ENCODE measurements at regions not wholly inside any gene's neighbourhood (a gene's known extent, or its start where the extent isn't known, plus 50 kb on each side); places are given as distances from the start of the nearest gene placed in this dataset.

DNA sequence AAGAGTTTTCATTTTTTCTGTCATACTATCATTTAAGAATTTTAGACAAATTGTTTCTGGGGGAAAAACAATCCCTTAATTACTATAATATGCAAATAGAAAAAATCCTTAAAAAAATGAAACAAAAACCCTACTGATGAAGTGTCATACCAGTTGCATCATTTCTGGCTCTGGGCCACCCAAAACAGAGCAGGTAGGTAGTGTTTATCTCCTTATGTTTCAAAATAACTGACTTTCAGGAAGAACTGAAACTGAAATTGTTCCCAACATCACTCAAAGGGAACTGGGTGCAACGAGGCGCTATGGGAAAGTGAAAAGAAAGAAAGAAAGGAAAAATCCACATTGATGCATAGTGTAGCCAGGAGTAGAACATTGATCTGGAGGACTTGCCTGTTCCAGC is 653.1 kb upstream of the SOX9 start:
- no peak overlapping the region for H3K4me3 ChIP-seq
- no peak for TF ChIP-seq Cebpa-rat (IDR thresholded peaks at IDR 0.05)

GRCh38 chr17:71470062-71470461 is 650.8 kb upstream of the SOX9 start:
- no peaks in the 10 kb centered on the region for H3K27me3 ChIP-seq
- H3K4me1 ChIP-seq, result no peaks in the 10 kb centered on the region
- H3K9ac ChIP-seq, result no peak overlapping the region
- H3K36me3 ChIP-seq, result no peaks in the 10 kb centered on the region
- no peak overlapping the region for H3K4me2 ChIP-seq
- no peaks in the 10 kb centered on the region for H4K20me1 ChIP-seq
- no peak for TF ChIP-seq Cebpa-rat (IDR thresholded peaks at IDR 0.05)
- no peak overlapping the region for H3K4me3 ChIP-seq
- H3K9me3 ChIP-seq, result no peaks in the 10 kb centered on the region
- no peak overlapping the region for H3K27ac ChIP-seq

More for the DNA sequence above, 653.1 kb upstream of the SOX9 start:
- Histone ChIP-seq H4K20me1 (no peaks in the 10 kb centered on the region), H3K4me1 (no peaks in the 10 kb centered on the region), H3K27ac (no peak overlapping the region), H3K27me3 (no peaks in the 10 kb centered on the region), H3K36me3 (no peaks in the 10 kb centered on the region), H3K9ac (no peak overlapping the region), H3K9me3 (no peaks in the 10 kb centered on the region), H3K4me2 (no peak overlapping the region)

DNA sequence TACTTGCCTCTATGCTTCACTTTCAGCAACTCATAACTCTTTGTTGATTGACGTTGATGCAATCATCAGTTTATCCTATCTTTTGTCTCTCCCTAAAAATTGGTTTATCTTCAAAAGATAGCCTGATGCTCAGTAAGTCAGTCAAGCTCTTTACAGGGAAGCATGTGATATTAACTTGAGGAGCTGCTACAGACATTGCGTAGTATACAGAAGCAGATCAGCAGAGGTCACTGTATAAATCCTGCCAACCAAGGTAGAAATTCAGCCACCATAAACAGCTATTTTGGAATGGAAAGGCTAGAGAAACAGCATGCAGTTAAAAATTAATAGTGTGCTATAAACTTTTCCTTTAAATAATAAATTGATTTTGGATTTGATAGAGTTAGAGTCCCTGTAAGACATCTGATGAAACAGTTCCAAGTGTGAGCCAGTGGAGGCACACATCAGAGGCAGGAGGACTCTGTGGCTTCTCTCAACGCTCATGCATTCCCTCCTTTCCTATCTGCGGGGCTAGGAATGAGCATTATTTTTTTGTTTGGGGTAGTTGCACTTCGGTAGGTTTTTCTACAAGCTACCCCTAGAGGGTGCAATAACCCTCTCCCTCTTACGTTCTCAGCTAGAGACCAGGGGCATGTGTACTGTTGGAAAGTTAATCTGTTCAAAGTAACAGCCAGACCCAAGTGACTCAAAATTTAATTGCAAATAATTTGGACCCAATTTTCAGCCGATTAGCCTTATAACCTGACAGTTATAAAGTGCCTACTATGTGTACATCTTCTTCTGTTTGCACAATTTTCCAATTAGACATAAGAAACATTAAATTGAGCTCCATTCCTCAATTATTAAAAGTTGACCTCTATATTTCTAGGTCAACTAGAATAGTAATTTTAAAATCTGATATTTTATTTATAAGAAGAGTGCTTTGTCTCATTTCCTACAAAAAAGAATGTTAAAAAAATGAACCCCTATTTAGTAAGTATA is 647.7 kb upstream of the SOX9 start:
- Histone ChIP-seq H3K4me3 (no peak overlapping the region), H3K9me3 (no peaks in the 10 kb centered on the region), H3K27me3 (no peaks in the 10 kb centered on the region), H3K9ac (no peak overlapping the region), H3K4me1 (no peaks in the 10 kb centered on the region), H3K36me3 (no peaks in the 10 kb centered on the region), H4K20me1 (no peaks in the 10 kb centered on the region), H3K27ac (no peak overlapping the region), H3K4me2 (no peak overlapping the region)
- TF ChIP-seq Cebpa-rat (IDR thresholded peaks at IDR 0.05), result no peak

DNA sequence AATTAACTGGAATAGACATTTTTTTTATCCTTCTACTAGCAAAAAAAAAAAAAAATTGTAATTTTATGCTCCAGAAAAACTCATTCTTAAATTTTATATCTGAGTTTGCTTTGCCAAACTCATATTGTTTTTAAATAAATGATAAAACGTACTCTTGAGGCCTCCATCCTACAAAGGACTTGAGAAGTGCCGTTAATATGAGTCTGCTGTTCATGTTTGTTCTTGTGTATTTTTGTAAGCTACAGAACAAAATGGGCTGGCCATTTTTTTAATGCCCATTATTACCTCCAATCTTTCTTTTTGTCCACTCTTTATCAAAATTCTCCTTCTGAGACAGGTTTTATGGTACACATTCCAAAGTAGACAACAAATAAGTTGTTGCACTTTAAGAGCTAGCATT is 643.5 kb upstream of the SOX9 start:
- TF ChIP-seq Cebpa-rat (IDR thresholded peaks at IDR 0.05), result no peak
- Histone ChIP-seq H3K36me3 (no peaks in the 10 kb centered on the region), H3K27me3 (no peaks in the 10 kb centered on the region), H3K4me2 (no peak overlapping the region), H3K27ac (no peak overlapping the region), H4K20me1 (no peaks in the 10 kb centered on the region), H3K9me3 (no peaks in the 10 kb centered on the region), H3K4me3 (no peak overlapping the region), H3K9ac (no peak overlapping the region), H3K4me1 (no peaks in the 10 kb centered on the region)

GRCh38 chr17:71480099-71480498 is 640.7 kb upstream of the SOX9 start:
- Histone ChIP-seq H3K4me2 (no peak overlapping the region), H3K4me3 (no peak overlapping the region), H4K20me1 (no peaks in the 10 kb centered on the region), H3K27me3 (no peaks in the 10 kb centered on the region), H3K27ac (no peak overlapping the region), H3K9me3 (no peaks in the 10 kb centered on the region), H3K4me1 (no peaks in the 10 kb centered on the region), H3K36me3 (no peaks in the 10 kb centered on the region), H3K9ac (no peak overlapping the region)
- no peak for TF ChIP-seq Cebpa-rat (IDR thresholded peaks at IDR 0.05)

GRCh38 chr17:71482625-71483024 is 638.2 kb upstream of the SOX9 start:
- no peak for TF ChIP-seq Cebpa-rat (IDR thresholded peaks at IDR 0.05)
- Histone ChIP-seq H3K4me3 (no peak overlapping the region), H3K9me3 (no peaks in the 10 kb centered on the region), H3K4me1 (no peaks in the 10 kb centered on the region), H3K9ac (no peak overlapping the region), H3K27me3 (no peaks in the 10 kb centered on the region), H3K27ac (no peak overlapping the region), H4K20me1 (no peaks in the 10 kb centered on the region), H3K4me2 (no peak overlapping the region), H3K36me3 (no peaks in the 10 kb centered on the region)

DNA sequence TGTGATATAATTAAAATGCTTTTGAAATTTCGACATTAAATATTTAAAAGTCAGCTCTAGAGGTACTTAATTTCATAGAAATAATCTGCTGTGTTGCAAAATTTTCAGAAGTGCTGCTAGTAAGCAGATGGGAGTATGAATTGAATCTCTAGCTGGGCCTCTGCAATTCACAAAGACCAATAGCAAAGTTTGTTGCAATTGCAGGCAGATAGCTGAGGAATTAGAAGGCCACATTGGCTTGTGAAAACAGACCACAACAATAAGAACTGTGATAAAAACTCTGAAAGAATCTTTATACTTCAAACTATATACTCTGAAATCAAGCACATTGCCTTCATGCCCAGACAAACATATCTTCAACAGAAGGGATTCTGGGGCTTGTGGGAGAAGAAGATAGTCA is 636.3 kb upstream of the SOX9 start:
- Histone ChIP-seq H3K4me3 (no peak overlapping the region), H3K9me3 (no peaks in the 10 kb centered on the region), H3K27me3 (no peaks in the 10 kb centered on the region), H3K9ac (no peak overlapping the region), H3K27ac (no peak overlapping the region), H3K36me3 (no peaks in the 10 kb centered on the region), H4K20me1 (no peaks in the 10 kb centered on the region), H3K4me2 (no peak overlapping the region), H3K4me1 (no peaks in the 10 kb centered on the region)
- no peak for TF ChIP-seq Cebpa-rat (IDR thresholded peaks at IDR 0.05)

GRCh38 chr17:71485426-71485825 is 635.4 kb upstream of the SOX9 start:
- no peak for TF ChIP-seq Cebpa-rat (IDR thresholded peaks at IDR 0.05)
- H3K9ac ChIP-seq, result no peak overlapping the region
- H4K20me1 ChIP-seq, result no peaks in the 10 kb centered on the region
- H3K27me3 ChIP-seq, result no peaks in the 10 kb centered on the region
- H3K4me3 ChIP-seq, result no peak overlapping the region
- no peaks in the 10 kb centered on the region for H3K4me1 ChIP-seq
- no peaks in the 10 kb centered on the region for H3K9me3 ChIP-seq
- no peaks in the 10 kb centered on the region for H3K36me3 ChIP-seq
- no peak overlapping the region for H3K27ac ChIP-seq
- H3K4me2 ChIP-seq, result no peak overlapping the region

- H3K27me3 ChIP-seq, result no peaks in the 10 kb centered on the region
- no peaks in the 10 kb centered on the region for H3K9me3 ChIP-seq
- no peak overlapping the region for H3K9ac ChIP-seq
- no peaks in the 10 kb centered on the region for H3K36me3 ChIP-seq
- TF ChIP-seq Cebpa-rat (IDR thresholded peaks at IDR 0.05), result no peak
- no peak overlapping the region for H3K4me2 ChIP-seq
- H3K4me3 ChIP-seq, result no peak overlapping the region
- H3K27ac ChIP-seq, result no peak overlapping the region
- H3K4me1 ChIP-seq, result no peaks in the 10 kb centered on the region
- H4K20me1 ChIP-seq, result no peaks in the 10 kb centered on the region
Measured at GRCh38 chr17:71486261-71486660, 634.6 kb upstream of the SOX9 start.

DNA sequence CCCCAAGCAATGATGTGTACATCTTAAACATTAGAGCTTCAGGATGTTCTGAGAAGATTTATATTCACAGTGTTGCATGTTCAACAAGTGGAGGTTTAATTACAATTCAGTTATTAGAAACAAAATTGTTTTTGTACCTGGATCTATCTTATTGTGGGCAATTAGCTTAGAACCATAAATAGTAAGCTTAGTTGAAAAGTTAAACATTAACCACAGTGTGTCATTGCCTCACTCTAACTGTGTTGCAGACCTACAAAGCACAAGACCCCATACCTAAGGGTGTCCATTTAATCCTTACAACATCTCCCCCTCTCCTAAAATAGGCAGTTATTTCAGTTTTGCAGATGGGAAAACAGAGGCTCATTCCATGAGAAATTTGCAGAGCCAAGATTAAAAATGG is 632.0 kb upstream of the SOX9 start:
- H3K27me3 ChIP-seq, result no peaks in the 10 kb centered on the region
- H3K4me2 ChIP-seq, result no peak overlapping the region
- no peak overlapping the region for H3K4me3 ChIP-seq
- H3K27ac ChIP-seq, result no peak overlapping the region
- no peak overlapping the region for H3K9ac ChIP-seq
- H4K20me1 ChIP-seq, result no peaks in the 10 kb centered on the region
- no peaks in the 10 kb centered on the region for H3K9me3 ChIP-seq
- no peaks in the 10 kb centered on the region for H3K4me1 ChIP-seq
- no peak for TF ChIP-seq Cebpa-rat (IDR thresholded peaks at IDR 0.05)
- H3K36me3 ChIP-seq, result no peaks in the 10 kb centered on the region
